ENCODE measurements at regions not wholly inside any gene's neighbourhood (a gene's known extent, or its start where the extent isn't known, plus 50 kb on each side); places are given as distances from the start of the nearest gene placed in this dataset.

GRCh38 chr4:162878096-162878495 lies 288.6 kb downstream of the NAF1 start:
- no peak for TF ChIP-seq CTCF (IDR thresholded peaks at IDR 0.05)
- TF ChIP-seq POLR2A (IDR thresholded peaks at IDR 0.05), result no peak
